ENCODE measurements at regions not wholly inside any gene's neighbourhood (a gene's known extent, or its start where the extent isn't known, plus 50 kb on each side); places are given as distances from the start of the nearest gene placed in this dataset.

GRCh38 chr1:83115785-83116184, 883.1 kb downstream of the TTLL7 start:
- H3K4me3 ChIP-seq, result no peak overlapping the region
- TF ChIP-seq CTCF (IDR thresholded peaks at IDR 0.05) (no peak), POLR2AphosphoS5 (IDR thresholded peaks at IDR 0.05) (no peak), POLR2A (IDR thresholded peaks at IDR 0.05) (no peak), EP300 (IDR thresholded peaks at IDR 0.05) (no peak)
- no peaks in the 10 kb centered on the region for H3K9me3 ChIP-seq
- DNase-seq, result no peak
- ATAC-seq (ENCODE audit: low FRiP score in 2 of 2), result no peak
- WGBS, 2 donors, result 58 to 81% methylated on average over 2 of the region's 2 CpGs
- H3K36me3 ChIP-seq, result no peaks in the 10 kb centered on the region
- H3K4me1 ChIP-seq, result no peaks in the 10 kb centered on the region
- H3K27ac ChIP-seq, result no peak overlapping the region
- no peaks in the 10 kb centered on the region for H3K27me3 ChIP-seq

GRCh38 chr1:83114136-83114834, 884.6 kb downstream of the TTLL7 start:
- no peaks in the 10 kb centered on the region for H3K27me3 ChIP-seq
- H3K4me3 ChIP-seq, result no peak overlapping the region
- TF ChIP-seq EP300 (IDR thresholded peaks at IDR 0.05), result no peak
- no peak for TF ChIP-seq POLR2A (IDR thresholded peaks at IDR 0.05)
- TF ChIP-seq CTCF (IDR thresholded peaks at IDR 0.05), result no peak
- TF ChIP-seq POLR2AphosphoS5 (IDR thresholded peaks at IDR 0.05), result no peak
- WGBS, 2 donors, result 94% methylated on average over 2 of the region's 2 CpGs
- no peak for ATAC-seq (ENCODE audit: low FRiP score in 2 of 2)
- no peaks in the 10 kb centered on the region for H3K4me1 ChIP-seq
- no peaks in the 10 kb centered on the region for H3K36me3 ChIP-seq
- H3K27ac ChIP-seq, result no peak overlapping the region
- DNase-seq, result no peak
- H3K9me3 ChIP-seq, result no peaks in the 10 kb centered on the region

GRCh38 chr1:83113652-83114051, 885.3 kb downstream of the TTLL7 start:
- 43 to 59% methylated on average over 2 of the region's 2 CpGs for WGBS, 2 donors
- H3K27ac ChIP-seq, result no peak overlapping the region
- H3K27me3 ChIP-seq, result no peaks in the 10 kb centered on the region
- DNase-seq (no peak), ATAC-seq (ENCODE audit: low FRiP score in 2 of 2) (no peak)
- TF ChIP-seq POLR2AphosphoS5 (IDR thresholded peaks at IDR 0.05) (no peak), POLR2A (IDR thresholded peaks at IDR 0.05) (no peak), EP300 (IDR thresholded peaks at IDR 0.05) (no peak), CTCF (IDR thresholded peaks at IDR 0.05) (no peak)
- no peaks in the 10 kb centered on the region for H3K9me3 ChIP-seq
- H3K36me3 ChIP-seq, result no peaks in the 10 kb centered on the region
- no peak overlapping the region for H3K4me3 ChIP-seq
- no peaks in the 10 kb centered on the region for H3K4me1 ChIP-seq

GRCh38 chr1:83112248-83112885, 886.6 kb downstream of the TTLL7 start:
- no peak for DNase-seq
- 86 to 89% methylated on average over 3 of the region's 3 CpGs for WGBS, 2 donors
- Histone ChIP-seq H3K36me3 (no peaks in the 10 kb centered on the region), H3K4me3 (no peak overlapping the region), H3K4me1 (no peaks in the 10 kb centered on the region), H3K27ac (no peak overlapping the region), H3K27me3 (no peaks in the 10 kb centered on the region), H3K9me3 (no peaks in the 10 kb centered on the region)
- no peak for TF ChIP-seq EP300 (IDR thresholded peaks at IDR 0.05)
- no peak for TF ChIP-seq POLR2AphosphoS5 (IDR thresholded peaks at IDR 0.05)
- TF ChIP-seq POLR2A (IDR thresholded peaks at IDR 0.05), result no peak
- no peak for TF ChIP-seq CTCF (IDR thresholded peaks at IDR 0.05)
- ATAC-seq (ENCODE audit: low FRiP score in 2 of 2), result no peak

GRCh38 chr1:83110156-83110555, 888.8 kb downstream of the TTLL7 start:
- H3K9me3 ChIP-seq, result no peaks in the 10 kb centered on the region
- no peak overlapping the region for H3K4me3 ChIP-seq
- no peak overlapping the region for H3K27ac ChIP-seq
- no peaks in the 10 kb centered on the region for H3K4me1 ChIP-seq
- 90 to 91% methylated on average over 2 of the region's 2 CpGs for WGBS, 2 donors
- TF ChIP-seq POLR2AphosphoS5 (IDR thresholded peaks at IDR 0.05) (no peak), CTCF (IDR thresholded peaks at IDR 0.05) (no peak), EP300 (IDR thresholded peaks at IDR 0.05) (no peak), POLR2A (IDR thresholded peaks at IDR 0.05) (no peak)
- DNase-seq, result no peak
- no peaks in the 10 kb centered on the region for H3K36me3 ChIP-seq
- no peaks in the 10 kb centered on the region for H3K27me3 ChIP-seq
- no peak for ATAC-seq (ENCODE audit: low FRiP score in 2 of 2)

Measured in upper lobe of left lung (tissue), 6 donors.